A673 (cell line): ENCODE measurements at regions not wholly inside any gene's neighbourhood (a gene's known extent, or its start where the extent isn't known, plus 50 kb on each side); places are given as distances from the start of the nearest gene placed in this dataset.

ENCODE experiments used
- BruUV-seq: library from RNA; stranded (reverse); fragments of 400-500 nt; replicated peaks from 2 replicates; lab custom pipeline; 2021; lab: Mats Ljungman, UMichigan
- CTCF ChIA-PET: fragments of 300-600 bp; sonication (Branson Sonifier 250); formaldehyde crosslinking; loops from one replicate; lab custom pipeline; 2022; ENCODE audit warnings: antibody characterized with exemption; lab: Charles Lee
- POLR2A ChIA-PET: fragments of 300-600 bp; sonication (Branson Sonifier 250); formaldehyde crosslinking; loops from one replicate; lab custom pipeline; 2022; ENCODE audit warnings: antibody characterized with exemption; ENCODE audit not compliant: low non-redundant PET; lab: Charles Lee
- DNase-seq: peaks from one replicate; pipeline ENCODE4 v3.0.0-alpha.2; 2015; ENCODE audit warnings: low spot score
- H3K27ac ChIP-seq: fragments of 200-600 bp; sonication (generic); 2 replicates; pipeline ENCODE4 v1.5.1; 2016; ENCODE audit warnings: mixed run types, low read depth, mild to moderate bottlenecking, mixed read lengths, antibody characterized with exemption, low read length; ENCODE audit not compliant: poor library complexity, severe bottlenecking
- H3K27me3 ChIP-seq: fragments of 200-600 bp; sonication (generic); replicated peaks from 2 replicates; pipeline ENCODE4 v1.6.1; 2017; ENCODE audit warnings: mixed run types, low read depth, mild to moderate bottlenecking, mixed read lengths, antibody characterized with exemption, low read length; ENCODE audit not compliant: insufficient read depth, poor library complexity
- H3K36me3 ChIP-seq: fragments of 200-600 bp; sonication (generic); 2 replicates; pipeline ENCODE4 v1.6.1; 2016; ENCODE audit warnings: mixed run types, mild to moderate bottlenecking, mixed read lengths, antibody characterized with exemption, low read length; ENCODE audit not compliant: insufficient read depth, poor library complexity, severe bottlenecking
- H3K4me1 ChIP-seq: fragments of 200-600 bp; sonication (generic); 2 replicates; pipeline ENCODE4 v1.6.1; 2017; ENCODE audit warnings: mixed run types, mild to moderate bottlenecking, mixed read lengths, antibody characterized with exemption, low read length; ENCODE audit not compliant: insufficient read depth, poor library complexity, severe bottlenecking
- H3K4me3 ChIP-seq: fragments of 200-600 bp; sonication (generic); 2 replicates; pipeline ENCODE4 v1.5.1; 2016; ENCODE audit warnings: low read depth, mixed run types, mild to moderate bottlenecking, mixed read lengths, low read length; ENCODE audit not compliant: poor library complexity, severe bottlenecking
- H3K9me3 ChIP-seq: fragments of 200-600 bp; sonication (generic); 2 replicates; pipeline ENCODE4 v1.6.1; 2016; ENCODE audit warnings: mixed run types, low read depth, mild to moderate bottlenecking, mixed read lengths, antibody characterized with exemption, low read length; ENCODE audit not compliant: poor library complexity, severe bottlenecking
- EZH2 ChIP-seq: fragments of 200-600 bp; sonication (generic); IDR thresholded peaks from 2 replicates; pipeline ENCODE4 v1.6.1; 2017; ENCODE audit warnings: borderline replicate concordance, low read depth, mild to moderate bottlenecking, mixed read lengths, antibody characterized with exemption, low read length; ENCODE audit not compliant: poor library complexity, severe bottlenecking
- intact Hi-C: fragments of 100-400 bp; cut with micrococcal nuclease; formaldehyde crosslinking; loops from one replicate; pipeline ENCODE4 v1.10.0; 2022; ENCODE audit not compliant: unreplicated experiment
- TF ChIP-seq, protein P1 (sequence below): fragments of 300-800, 200-600 bp; sonication (generic); conservative IDR thresholded peaks from 2 replicates; pipeline ENCODE4 v1.5.1; 2017; ENCODE audit warnings: low read depth, mild to moderate bottlenecking, antibody characterized with exemption, low read length, moderate library complexity, mixed read lengths

DNA sequence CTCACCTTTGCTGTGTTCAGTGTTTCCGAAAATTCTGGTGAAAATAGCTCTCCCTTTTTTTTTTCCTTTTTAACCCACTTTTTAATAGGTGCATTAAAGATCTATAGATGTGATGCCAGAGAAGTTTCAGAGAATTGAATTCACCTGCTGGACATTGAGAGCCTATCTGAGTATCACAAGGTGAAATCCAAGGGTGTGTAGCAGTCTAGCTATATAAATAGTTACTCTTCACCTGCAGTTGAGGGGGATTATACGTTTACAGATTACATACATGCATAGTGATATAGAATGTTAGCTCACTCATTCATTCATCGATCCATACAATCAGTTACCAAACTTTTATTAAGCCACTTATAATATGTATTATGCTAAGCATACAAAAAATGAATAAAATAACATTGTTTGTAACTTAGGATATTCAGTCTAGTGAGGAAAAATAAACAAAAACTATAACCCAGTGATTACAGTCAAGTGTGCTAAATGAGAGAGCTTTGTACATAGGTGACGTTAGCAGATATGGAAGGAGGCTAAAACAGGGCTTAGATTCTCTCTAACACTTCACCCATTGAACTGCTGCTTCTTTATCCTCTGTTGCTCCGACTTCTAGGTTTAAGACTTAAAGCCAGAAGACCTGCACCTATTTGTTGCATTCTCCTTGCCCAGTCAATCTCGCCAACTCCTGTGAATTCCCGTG, 769.0 kb downstream of the STIM2 start:
- no peak for DNase-seq
- Histone ChIP-seq H3K27me3 (no peaks in the 10 kb centered on the region), H3K4me3 (no peak overlapping the region), H3K9me3 (no peaks in the 10 kb centered on the region), H3K36me3 (no peaks in the 10 kb centered on the region), H3K27ac (no peak overlapping the region), H3K4me1 (no peaks in the 10 kb centered on the region)
- POLR2A ChIA-PET, result no interaction called here
- no peak for TF ChIP-seq EZH2
- TF ChIP-seq, protein P1, sequence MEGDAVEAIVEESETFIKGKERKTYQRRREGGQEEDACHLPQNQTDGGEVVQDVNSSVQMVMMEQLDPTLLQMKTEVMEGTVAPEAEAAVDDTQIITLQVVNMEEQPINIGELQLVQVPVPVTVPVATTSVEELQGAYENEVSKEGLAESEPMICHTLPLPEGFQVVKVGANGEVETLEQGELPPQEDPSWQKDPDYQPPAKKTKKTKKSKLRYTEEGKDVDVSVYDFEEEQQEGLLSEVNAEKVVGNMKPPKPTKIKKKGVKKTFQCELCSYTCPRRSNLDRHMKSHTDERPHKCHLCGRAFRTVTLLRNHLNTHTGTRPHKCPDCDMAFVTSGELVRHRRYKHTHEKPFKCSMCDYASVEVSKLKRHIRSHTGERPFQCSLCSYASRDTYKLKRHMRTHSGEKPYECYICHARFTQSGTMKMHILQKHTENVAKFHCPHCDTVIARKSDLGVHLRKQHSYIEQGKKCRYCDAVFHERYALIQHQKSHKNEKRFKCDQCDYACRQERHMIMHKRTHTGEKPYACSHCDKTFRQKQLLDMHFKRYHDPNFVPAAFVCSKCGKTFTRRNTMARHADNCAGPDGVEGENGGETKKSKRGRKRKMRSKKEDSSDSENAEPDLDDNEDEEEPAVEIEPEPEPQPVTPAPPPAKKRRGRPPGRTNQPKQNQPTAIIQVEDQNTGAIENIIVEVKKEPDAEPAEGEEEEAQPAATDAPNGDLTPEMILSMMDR, result no peak
- no TSS peak for BruUV-seq
- CTCF ChIA-PET, result no interaction called here
- intact Hi-C loops, result no loop called here

DNA sequence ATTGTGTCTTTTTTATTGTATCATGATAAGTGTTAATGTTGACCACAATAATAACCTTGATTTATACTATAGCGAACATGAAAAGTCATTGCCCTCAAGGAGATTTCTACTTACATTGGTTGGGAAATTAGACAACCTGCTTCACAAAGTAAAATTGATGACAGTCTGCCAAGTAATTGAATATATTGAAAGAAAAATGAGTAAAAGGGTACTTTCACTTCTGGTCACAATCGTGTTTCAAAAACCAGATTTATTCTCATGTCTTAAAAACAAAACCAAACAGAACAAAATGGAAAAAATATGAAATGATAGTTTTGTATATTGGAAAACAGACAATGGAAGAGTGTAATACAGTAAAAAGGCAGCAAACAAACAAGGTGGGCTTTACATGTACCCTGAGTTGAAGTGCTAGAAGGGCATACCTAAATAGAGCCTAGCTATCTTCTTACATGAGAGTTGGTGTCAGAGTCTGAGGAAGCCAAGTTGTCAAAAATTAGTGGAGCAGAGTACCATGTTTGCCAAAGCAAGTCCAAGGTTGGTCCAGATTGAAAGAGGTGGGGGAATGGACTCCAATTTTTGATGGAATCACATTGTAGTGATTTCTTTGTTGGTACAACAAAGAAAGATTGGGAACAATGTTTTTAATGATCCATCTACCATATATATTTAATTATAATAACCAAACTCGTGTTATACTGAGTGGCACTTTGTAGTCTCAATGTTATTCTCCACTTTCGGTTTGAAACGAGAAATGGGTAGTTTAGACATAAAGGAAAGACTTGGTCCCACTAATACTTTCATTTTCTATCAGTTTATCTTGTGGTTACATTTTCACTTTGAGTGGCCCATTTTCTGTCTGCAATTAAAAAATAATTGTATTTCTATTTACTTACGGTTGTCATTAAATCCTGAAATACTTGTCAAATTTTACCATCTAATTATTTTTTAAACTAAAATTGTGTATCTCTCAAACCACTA, 775.6 kb downstream of the STIM2 start:
- ChIA-PET POLR2A (no interaction called here), CTCF (no interaction called here)
- no TSS peak for BruUV-seq
- intact Hi-C loops, result no loop called here
- H3K9me3 ChIP-seq, result no peaks in the 10 kb centered on the region
- no peak overlapping the region for H3K4me3 ChIP-seq
- H3K27me3 ChIP-seq, result no peaks in the 10 kb centered on the region
- DNase-seq, result no peak
- no peak for TF ChIP-seq EZH2
- TF ChIP-seq, protein P1, result no peak
- H3K4me1 ChIP-seq, result no peaks in the 10 kb centered on the region
- H3K36me3 ChIP-seq, result no peaks in the 10 kb centered on the region
- H3K27ac ChIP-seq, result no peak overlapping the region

DNA sequence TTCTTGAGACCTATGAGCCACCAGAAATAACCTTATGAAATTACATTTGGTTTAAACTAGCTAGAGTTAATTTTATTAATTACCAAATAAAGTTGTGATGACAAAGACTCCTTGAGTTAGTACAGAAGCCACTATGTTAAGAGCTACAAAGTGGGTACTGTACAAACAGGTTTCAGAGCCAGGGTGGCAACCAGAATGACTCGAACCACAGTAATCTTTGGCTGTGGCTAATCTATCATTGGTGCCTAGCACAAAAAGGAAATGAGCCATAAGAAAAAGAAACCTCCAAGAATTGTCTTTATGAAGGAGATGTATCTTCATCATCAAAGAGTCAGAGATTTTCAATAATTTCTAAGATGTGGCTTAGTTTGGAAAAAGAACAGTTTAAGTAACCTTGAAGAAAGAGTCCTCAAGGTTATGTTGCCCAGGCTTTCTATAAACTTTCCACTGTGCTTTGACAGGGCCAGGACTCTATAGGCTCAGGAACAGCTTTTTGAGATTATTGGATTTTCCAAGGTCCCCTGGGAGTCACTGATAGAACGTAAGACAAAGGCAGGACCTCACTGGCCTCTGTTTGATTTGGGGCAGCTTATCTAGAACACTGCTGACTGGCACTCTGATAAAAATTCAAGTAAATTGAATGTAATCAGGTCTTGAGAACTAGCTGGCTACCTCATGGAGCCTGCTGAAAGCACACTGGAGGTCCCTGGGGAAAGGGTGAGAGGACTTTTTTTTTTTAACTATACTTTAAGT, 777.7 kb downstream of the STIM2 start:
- no TSS peak for BruUV-seq
- Histone ChIP-seq H3K36me3 (no peaks in the 10 kb centered on the region), H3K27me3 (no peaks in the 10 kb centered on the region), H3K4me3 (no peak overlapping the region), H3K27ac (no peak overlapping the region), H3K4me1 (no peaks in the 10 kb centered on the region), H3K9me3 (no peaks in the 10 kb centered on the region)
- no peak for DNase-seq
- no peak for TF ChIP-seq EZH2
- TF ChIP-seq, protein P1, result no peak
- intact Hi-C loops, result no loop called here
- ChIA-PET CTCF (no interaction called here), POLR2A (no interaction called here)
